Cardiac fibroblast (primary cell): ENCODE measurements at regions not wholly inside any gene's neighbourhood (a gene's known extent, or its start where the extent isn't known, plus 50 kb on each side); places are given as distances from the start of the nearest gene placed in this dataset.

Experiments used
- DNase-seq, 2 donors: peaks; one replicate each; pipeline versions ENCODE4 v3.0.0 to v3.0.0-alpha.2; 2010; ENCODE audit warnings: low read depth in 2 of 2
- H3K4me3 ChIP-seq, 2 donors: replicated peaks in 1 of 2; 1 replicate in 1 of 2; 2 replicates in 1 of 2; pipeline ENCODE4 v1.5.1; 2011; ENCODE audit warnings: low read depth in 2 of 2, low read length in 2 of 2, mild to moderate bottlenecking in 2 of 2, moderate library complexity in 1 of 2
- TF ChIP-seq, protein P1 (sequence below): IDR thresholded peaks from one replicate; pipeline ENCODE4 v1.5.1; 2011; ENCODE audit warnings: low read depth, mild to moderate bottlenecking, low read length, inconsistent platforms

GRCh38 chrX:147788641-147789350 is 122.9 kb upstream of the FMR1 start:
- H3K4me3 ChIP-seq: no peak overlapping the region
- TF ChIP-seq, protein P1, sequence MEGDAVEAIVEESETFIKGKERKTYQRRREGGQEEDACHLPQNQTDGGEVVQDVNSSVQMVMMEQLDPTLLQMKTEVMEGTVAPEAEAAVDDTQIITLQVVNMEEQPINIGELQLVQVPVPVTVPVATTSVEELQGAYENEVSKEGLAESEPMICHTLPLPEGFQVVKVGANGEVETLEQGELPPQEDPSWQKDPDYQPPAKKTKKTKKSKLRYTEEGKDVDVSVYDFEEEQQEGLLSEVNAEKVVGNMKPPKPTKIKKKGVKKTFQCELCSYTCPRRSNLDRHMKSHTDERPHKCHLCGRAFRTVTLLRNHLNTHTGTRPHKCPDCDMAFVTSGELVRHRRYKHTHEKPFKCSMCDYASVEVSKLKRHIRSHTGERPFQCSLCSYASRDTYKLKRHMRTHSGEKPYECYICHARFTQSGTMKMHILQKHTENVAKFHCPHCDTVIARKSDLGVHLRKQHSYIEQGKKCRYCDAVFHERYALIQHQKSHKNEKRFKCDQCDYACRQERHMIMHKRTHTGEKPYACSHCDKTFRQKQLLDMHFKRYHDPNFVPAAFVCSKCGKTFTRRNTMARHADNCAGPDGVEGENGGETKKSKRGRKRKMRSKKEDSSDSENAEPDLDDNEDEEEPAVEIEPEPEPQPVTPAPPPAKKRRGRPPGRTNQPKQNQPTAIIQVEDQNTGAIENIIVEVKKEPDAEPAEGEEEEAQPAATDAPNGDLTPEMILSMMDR: no peak
- DNase-seq: no peak

- no peak for DNase-seq
- TF ChIP-seq, protein P1: no peak
- no peak overlapping the region for H3K4me3 ChIP-seq
Measured at GRCh38 chrX:147800663-147801062, 111.1 kb upstream of the FMR1 start.

GRCh38 chrX:147803948-147804347 is 107.8 kb upstream of the FMR1 start:
- TF ChIP-seq, protein P1: no peak
- DNase-seq: peak in 1 of 2 donors; percentile 1
- no peak overlapping the region for H3K4me3 ChIP-seq

DNA sequence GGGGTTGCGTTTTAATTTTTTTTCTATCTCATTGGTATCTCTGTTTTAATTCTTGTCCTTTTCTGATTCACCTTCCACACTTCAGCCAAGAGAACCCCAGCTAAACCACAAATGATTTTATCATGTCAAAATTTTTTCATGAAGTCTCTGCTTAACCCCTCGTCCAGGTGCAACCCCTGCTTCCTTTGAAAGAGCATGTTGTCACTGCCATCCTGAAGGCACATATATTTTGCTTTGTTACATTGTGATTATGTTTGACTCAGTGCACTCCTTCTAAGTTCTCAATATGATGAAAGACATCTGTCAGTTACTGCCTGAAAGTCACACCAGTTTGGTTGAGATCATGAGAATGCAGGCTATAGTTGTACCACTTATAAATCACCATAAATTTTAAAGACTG is 99.9 kb upstream of the FMR1 start:
- H3K4me3 ChIP-seq: no peak overlapping the region
- DNase-seq: no peak
- TF ChIP-seq, protein P1: no peak

DNA sequence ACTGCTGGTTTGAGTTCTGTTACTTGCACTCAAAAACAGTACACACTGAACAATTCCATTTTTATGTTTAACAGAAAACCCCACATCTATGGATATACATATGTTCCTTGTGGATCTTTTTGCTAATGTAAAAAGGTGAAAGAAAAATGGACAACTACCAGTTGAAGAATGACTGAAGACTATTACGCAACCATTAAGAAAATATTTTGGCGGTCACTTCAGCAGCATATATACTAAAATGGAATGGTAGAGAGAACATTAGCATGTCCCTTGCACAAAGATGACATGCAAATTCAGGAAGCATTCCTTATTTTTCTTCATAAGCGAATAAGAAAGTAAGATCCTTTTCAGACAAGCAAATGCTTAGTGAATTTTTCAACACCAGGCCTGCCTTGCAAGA is 84.6 kb upstream of the FMR1 start:
- H3K4me3 ChIP-seq: no peak overlapping the region
- DNase-seq: no peak
- TF ChIP-seq, protein P1: no peak

DNA sequence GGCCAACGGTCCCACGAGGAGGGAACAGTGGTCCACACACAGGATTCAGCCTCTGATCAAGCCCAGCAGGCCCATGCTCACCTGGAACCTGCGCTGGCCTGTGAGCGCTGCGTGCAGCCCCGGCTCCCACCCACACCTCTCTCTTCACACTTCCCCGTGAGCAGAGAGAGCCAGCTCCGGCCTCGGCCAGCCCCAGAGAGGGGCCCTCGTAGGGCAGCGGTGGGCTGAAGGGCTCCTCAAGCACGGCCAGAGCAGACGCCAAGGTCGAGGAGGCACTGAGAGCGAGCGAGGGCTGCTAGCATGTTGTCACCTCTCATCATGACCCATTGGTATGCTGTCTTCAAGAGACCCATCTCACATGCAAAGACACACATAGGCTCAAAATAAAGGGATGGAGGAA is 83.0 kb upstream of the FMR1 start:
- no peak overlapping the region for H3K4me3 ChIP-seq
- TF ChIP-seq, protein P1: no peak
- no peak for DNase-seq
